ENCODE measurements at regions not wholly inside any gene's neighbourhood (a gene's known extent, or its start where the extent isn't known, plus 50 kb on each side); places are given as distances from the start of the nearest gene placed in this dataset.

- Histone ChIP-seq H3K36me3 (no peaks in the 10 kb centered on the region), H3K4me1 (ENCODE audit: control insufficient read depth in 1 of 2, low read depth in 2 of 2) (no peaks in the 10 kb centered on the region), H3K4me3 (no peak overlapping the region), H3K27ac (no peak overlapping the region), H3K9me3 (no peaks in the 10 kb centered on the region), H3K27me3 (replicated peaks; ENCODE audit: insufficient read depth) (no peaks in the 10 kb centered on the region)
- DNase-seq (ENCODE audit: low spot score): no peak
- TF ChIP-seq, protein P1, sequence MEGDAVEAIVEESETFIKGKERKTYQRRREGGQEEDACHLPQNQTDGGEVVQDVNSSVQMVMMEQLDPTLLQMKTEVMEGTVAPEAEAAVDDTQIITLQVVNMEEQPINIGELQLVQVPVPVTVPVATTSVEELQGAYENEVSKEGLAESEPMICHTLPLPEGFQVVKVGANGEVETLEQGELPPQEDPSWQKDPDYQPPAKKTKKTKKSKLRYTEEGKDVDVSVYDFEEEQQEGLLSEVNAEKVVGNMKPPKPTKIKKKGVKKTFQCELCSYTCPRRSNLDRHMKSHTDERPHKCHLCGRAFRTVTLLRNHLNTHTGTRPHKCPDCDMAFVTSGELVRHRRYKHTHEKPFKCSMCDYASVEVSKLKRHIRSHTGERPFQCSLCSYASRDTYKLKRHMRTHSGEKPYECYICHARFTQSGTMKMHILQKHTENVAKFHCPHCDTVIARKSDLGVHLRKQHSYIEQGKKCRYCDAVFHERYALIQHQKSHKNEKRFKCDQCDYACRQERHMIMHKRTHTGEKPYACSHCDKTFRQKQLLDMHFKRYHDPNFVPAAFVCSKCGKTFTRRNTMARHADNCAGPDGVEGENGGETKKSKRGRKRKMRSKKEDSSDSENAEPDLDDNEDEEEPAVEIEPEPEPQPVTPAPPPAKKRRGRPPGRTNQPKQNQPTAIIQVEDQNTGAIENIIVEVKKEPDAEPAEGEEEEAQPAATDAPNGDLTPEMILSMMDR (IDR thresholded peaks at IDR 0.05): no peak
- ATAC-seq (ENCODE audit: insufficient number of reproducible peaks, low FRiP score, low read depth): no peak
Observed at GRCh38 chr2:7508296-7508943, 591.2 kb downstream of the RNF144A start.

GRCh38 chr2:7510353-7510752, 593.1 kb downstream of the RNF144A start:
- TF ChIP-seq, protein P1 (IDR thresholded peaks at IDR 0.05): no peak
- DNase-seq (ENCODE audit: low spot score): no peak
- no peaks in the 10 kb centered on the region for H3K36me3 ChIP-seq
- no peak for ATAC-seq (ENCODE audit: insufficient number of reproducible peaks, low FRiP score, low read depth)
- no peaks in the 10 kb centered on the region for H3K9me3 ChIP-seq
- no peaks in the 10 kb centered on the region for H3K27me3 ChIP-seq (replicated peaks; ENCODE audit: insufficient read depth)
- no peaks in the 10 kb centered on the region for H3K4me1 ChIP-seq (ENCODE audit: control insufficient read depth in 1 of 2, low read depth in 2 of 2)
- no peak overlapping the region for H3K27ac ChIP-seq
- H3K4me3 ChIP-seq: no peak overlapping the region

GRCh38 chr2:7513834-7514233, 596.6 kb downstream of the RNF144A start:
- TF ChIP-seq, protein P1 (IDR thresholded peaks at IDR 0.05): no peak
- Histone ChIP-seq H3K27me3 (replicated peaks; ENCODE audit: insufficient read depth) (peaks cover 4% of the 10 kb centered on the region), H3K27ac (no peak overlapping the region), H3K9me3 (no peaks in the 10 kb centered on the region), H3K4me1 (ENCODE audit: control insufficient read depth in 1 of 2, low read depth in 2 of 2) (no peaks in the 10 kb centered on the region), H3K36me3 (no peaks in the 10 kb centered on the region), H3K4me3 (no peak overlapping the region)
- no peak for ATAC-seq (ENCODE audit: insufficient number of reproducible peaks, low FRiP score, low read depth)
- DNase-seq (ENCODE audit: low spot score): no peak

DNA sequence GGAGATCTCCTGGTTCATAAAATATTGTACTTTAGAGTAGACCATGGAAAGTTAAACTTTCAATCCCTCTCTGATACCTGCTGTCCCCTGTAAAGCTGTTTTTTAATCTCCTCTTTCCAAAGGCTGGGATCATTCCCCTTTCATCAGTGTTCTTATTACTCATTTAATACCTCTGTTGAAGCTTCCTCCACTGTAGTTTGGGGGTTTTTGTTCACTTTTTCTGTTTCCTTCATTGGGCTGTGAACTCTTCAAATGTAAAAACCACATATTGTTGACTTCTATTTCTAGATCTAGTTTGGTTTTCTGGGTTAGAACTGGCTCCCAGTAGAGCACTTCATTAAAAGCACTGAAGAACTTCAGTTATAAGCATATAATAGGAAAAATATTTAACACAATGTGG, 598.1 kb downstream of the RNF144A start:
- no peak overlapping the region for H3K4me3 ChIP-seq
- no peak for ATAC-seq (ENCODE audit: insufficient number of reproducible peaks, low FRiP score, low read depth)
- TF ChIP-seq, protein P1 (IDR thresholded peaks at IDR 0.05): no peak

GRCh38 chr2:7516484-7517063, 599.4 kb downstream of the RNF144A start:
- Histone ChIP-seq H3K4me1 (ENCODE audit: control insufficient read depth in 1 of 2, low read depth in 2 of 2) (no peaks in the 10 kb centered on the region), H3K27ac (no peak overlapping the region), H3K9me3 (no peaks in the 10 kb centered on the region), H3K36me3 (no peaks in the 10 kb centered on the region), H3K4me3 (no peak overlapping the region), H3K27me3 (replicated peaks; ENCODE audit: insufficient read depth) (peaks cover 4% of the 10 kb centered on the region)
- DNase-seq (ENCODE audit: low spot score) (no peak), ATAC-seq (ENCODE audit: insufficient number of reproducible peaks, low FRiP score, low read depth) (no peak)
- TF ChIP-seq, protein P1 (IDR thresholded peaks at IDR 0.05): no peak

More for the DNA sequence above, 598.1 kb downstream of the RNF144A start:
- no peak for DNase-seq (ENCODE audit: low spot score)
- peaks cover 4% of the 10 kb centered on the region for H3K27me3 ChIP-seq (replicated peaks; ENCODE audit: insufficient read depth)
- no peaks in the 10 kb centered on the region for H3K4me1 ChIP-seq (ENCODE audit: control insufficient read depth in 1 of 2, low read depth in 2 of 2)
- H3K27ac ChIP-seq: no peak overlapping the region
- no peaks in the 10 kb centered on the region for H3K9me3 ChIP-seq
- no peaks in the 10 kb centered on the region for H3K36me3 ChIP-seq

Data from thoracic aorta (tissue), 2 donors.